ENCODE measurements at regions not wholly inside any gene's neighbourhood (a gene's known extent, or its start where the extent isn't known, plus 50 kb on each side); places are given as distances from the start of the nearest gene placed in this dataset.

GRCh38 chr19:30116984-30117555 lies 175.0 kb downstream of the URI1 start:
- Histone ChIP-seq H4K20me1 (ENCODE audit: insufficient read depth) (no peaks in the 10 kb centered on the region), H3K79me2 (ENCODE audit: insufficient read depth, low read length) (no peaks in the 10 kb centered on the region), H3K4me2 (ENCODE audit: low read length) (no peak overlapping the region), H2AFZ (ENCODE audit: low read depth, low read length, poor library complexity, severe bottlenecking) (no peak overlapping the region), H3K36me3 (ENCODE audit: control insufficient read depth in 1 of 2, insufficient read depth in 2 of 2, low read length in 2 of 2) (no peaks in the 10 kb centered on the region), H3K27me3 (ENCODE audit: insufficient read depth, low read length) (0 out of 2 replicates have a peak, but pooled peaks cover 2% of the 10 kb centered on the region), H3K9me3 (ENCODE audit: control insufficient read depth in 1 of 2, insufficient read depth in 1 of 2, low read depth in 1 of 2, low read length in 2 of 2) (no peaks in the 10 kb centered on the region), H3K4me1 (ENCODE audit: control insufficient read depth in 1 of 2, insufficient read depth in 2 of 2, low read length in 2 of 2) (no peaks in the 10 kb centered on the region), H3K4me3 (replicated peaks in 1 of 2; ENCODE audit: low read depth in 1 of 2, low read length in 2 of 2) (no peak overlapping the region), H3K27ac (ENCODE audit: low read depth, low read length) (no peak overlapping the region), H3K9me2 (ENCODE audit: insufficient read depth) (no peaks in the 10 kb centered on the region), H3K9ac (ENCODE audit: low read length) (no peak overlapping the region)
- intact Hi-C loops (cut with micrococcal nuclease): no loop called here
- TF ChIP-seq ATF3 (IDR thresholded peaks at IDR 0.05): no peak
- no peak for TF ChIP-seq ZBTB33 (IDR thresholded peaks at IDR 0.05; ENCODE audit: extremely low read depth, insufficient replicate concordance, low read length)
- no peak for TF ChIP-seq ZFX (IDR thresholded peaks at IDR 0.05)
- no peak for TF ChIP-seq POLR2A (IDR thresholded peaks at IDR 0.05; ENCODE audit: borderline replicate concordance, extremely low read depth, insufficient read depth, insufficient read length)
- TF ChIP-seq EZH2phosphoT487 (IDR thresholded peaks at IDR 0.05; ENCODE audit: borderline replicate concordance): no peak
- CTCF ChIA-PET: no interaction called here
- RAD21 ChIA-PET (ENCODE audit: low non-redundant PET in 1 of 2, low total read pairs in 2 of 2, uncharacterized antibody in 2 of 2, unreplicated experiment in 2 of 2): no interaction called here
- BruUV-seq (replicated peaks): no TSS peak
- ATAC-seq (no peak), DNase-seq (ENCODE audit: low read depth, low spot score) (no peak)
- POLR2A ChIA-PET: no interaction called here

GRCh38 chr19:30117636-30118145 lies 175.7 kb downstream of the URI1 start:
- no peak for TF ChIP-seq CEBPB (IDR thresholded peaks at IDR 0.05; ENCODE audit: low read depth)
- Histone ChIP-seq H3K9me3 (ENCODE audit: control insufficient read depth in 1 of 2, insufficient read depth in 1 of 2, low read depth in 1 of 2, low read length in 2 of 2) (no peaks in the 10 kb centered on the region), H3K79me2 (ENCODE audit: insufficient read depth, low read length) (no peaks in the 10 kb centered on the region), H3K4me1 (ENCODE audit: control insufficient read depth in 1 of 2, insufficient read depth in 2 of 2, low read length in 2 of 2) (no peaks in the 10 kb centered on the region), H4K20me1 (ENCODE audit: insufficient read depth) (no peaks in the 10 kb centered on the region), H3K9ac (ENCODE audit: low read length) (no peak overlapping the region), H2AFZ (ENCODE audit: low read depth, low read length, poor library complexity, severe bottlenecking) (no peak overlapping the region), H3K4me2 (ENCODE audit: low read length) (no peak overlapping the region), H3K27me3 (ENCODE audit: insufficient read depth, low read length) (0 out of 2 replicates have a peak, but pooled peaks cover 2% of the 10 kb centered on the region), H3K4me3 (replicated peaks in 1 of 2; ENCODE audit: low read depth in 1 of 2, low read length in 2 of 2) (no peak overlapping the region), H3K9me2 (ENCODE audit: insufficient read depth) (no peaks in the 10 kb centered on the region), H3K36me3 (ENCODE audit: control insufficient read depth in 1 of 2, insufficient read depth in 2 of 2, low read length in 2 of 2) (no peaks in the 10 kb centered on the region), H3K27ac (ENCODE audit: low read depth, low read length) (no peak overlapping the region)
- no TSS peak for BruUV-seq (replicated peaks)
- POLR2A ChIA-PET: no interaction called here
- CTCF ChIA-PET: no interaction called here
- RAD21 ChIA-PET (ENCODE audit: low non-redundant PET in 1 of 2, low total read pairs in 2 of 2, uncharacterized antibody in 2 of 2, unreplicated experiment in 2 of 2): no interaction called here
- ATAC-seq (no peak), DNase-seq (ENCODE audit: low read depth, low spot score) (no peak)
- intact Hi-C loops (cut with micrococcal nuclease): no loop called here
